ENCODE measurements at regions not wholly inside any gene's neighbourhood (a gene's known extent, or its start where the extent isn't known, plus 50 kb on each side); places are given as distances from the start of the nearest gene placed in this dataset.

GRCh38 chr13:97110936-97111335, 111.2 kb upstream of the MBNL2 start:
- no peak for DNase-seq

GRCh38 chr13:97111756-97112155, 110.4 kb upstream of the MBNL2 start:
- DNase-seq, result no peak

- DNase-seq, result no peak
These were observed 109.5 kb upstream of the MBNL2 start for GRCh38 chr13:97112446-97113152.

GRCh38 chr13:97113231-97114001, 108.7 kb upstream of the MBNL2 start:
- peak in 27 of 51 donors; percentile 9 to 86 (median 37) for DNase-seq

- peak in 3 of 51 donors; percentile 21 to 52 (median 48) for DNase-seq
These were observed 107.5 kb upstream of the MBNL2 start for GRCh38 chr13:97114651-97115050.

- DNase-seq, result no peak
These were observed 105.4 kb upstream of the MBNL2 start for GRCh38 chr13:97116754-97117153.

GRCh38 chr13:97117388-97117910, 104.7 kb upstream of the MBNL2 start:
- DNase-seq, result no peak

GRCh38 chr13:97119943-97120342, 102.2 kb upstream of the MBNL2 start:
- no peak for DNase-seq

- DNase-seq, result peak in 1 of 51 donors; percentile 31
These were observed 101.8 kb upstream of the MBNL2 start for GRCh38 chr13:97120346-97120745.

- no peak for DNase-seq
These were observed 101.2 kb upstream of the MBNL2 start for GRCh38 chr13:97120976-97121375.

GRCh38 chr13:97121894-97122293, 100.2 kb upstream of the MBNL2 start:
- DNase-seq, result no peak

- no peak for DNase-seq
These were observed 99.6 kb upstream of the MBNL2 start for GRCh38 chr13:97122381-97122996.

- DNase-seq, result no peak
These were observed 97.9 kb upstream of the MBNL2 start for GRCh38 chr13:97124206-97124605.

- DNase-seq, result peak in 18 of 51 donors; percentile 8 to 74 (median 29)
These were observed 97.0 kb upstream of the MBNL2 start for GRCh38 chr13:97124915-97125809.

- DNase-seq, result peak in 1 of 51 donors; percentile 70
These were observed 96.1 kb upstream of the MBNL2 start for GRCh38 chr13:97125810-97126738.

GRCh38 chr13:97127842-97128241, 94.3 kb upstream of the MBNL2 start:
- DNase-seq, result no peak

- DNase-seq, result no peak
These were observed 91.9 kb upstream of the MBNL2 start for GRCh38 chr13:97130190-97130589.

- DNase-seq, result no peak
These were observed 90.7 kb upstream of the MBNL2 start for GRCh38 chr13:97131447-97131846.

GRCh38 chr13:97133554-97133953, 88.6 kb upstream of the MBNL2 start:
- no peak for DNase-seq

GRCh38 chr13:97133955-97134354, 88.2 kb upstream of the MBNL2 start:
- no peak for DNase-seq
